Stimulated activated CD4-positive, alpha-beta T cell treated with anti-CD3 and anti-CD28 coated beads, Interleukin-4, amount 100 ng/mL, for 24 hours (primary cell): ENCODE measurements at regions not wholly inside any gene's neighbourhood (a gene's known extent, or its start where the extent isn't known, plus 50 kb on each side); places are given as distances from the start of the nearest gene placed in this dataset.

ENCODE experiments used
- DNase-seq: peaks from one replicate; pipeline ENCODE4 v3.0.0-alpha.2; 2020

GRCh38 chr3:111244760-111245159 is 173.1 kb downstream of the NECTIN3 start:
- no peak for DNase-seq

GRCh38 chr3:111246967-111247760 is 175.5 kb downstream of the NECTIN3 start:
- no peak for DNase-seq

DNA sequence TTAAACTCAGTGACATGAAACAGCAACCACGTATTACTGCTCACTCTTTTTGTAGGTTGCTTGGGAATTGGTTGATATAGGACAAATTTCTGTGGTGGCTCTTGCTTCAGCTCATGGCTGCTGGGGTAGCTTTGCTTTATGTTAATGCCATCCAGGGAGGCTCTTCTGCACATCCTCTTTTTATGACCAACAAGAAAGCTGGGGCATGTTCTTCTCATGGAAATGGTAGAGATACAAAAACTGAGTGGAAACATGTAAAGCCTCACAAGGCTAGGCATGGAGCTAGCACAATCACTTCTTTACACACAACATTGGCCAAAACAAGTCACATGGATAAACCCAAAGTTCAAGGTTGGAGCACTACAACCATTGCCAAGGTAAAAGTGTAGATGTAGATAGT is 176.8 kb downstream of the NECTIN3 start:
- DNase-seq, result no peak

DNA sequence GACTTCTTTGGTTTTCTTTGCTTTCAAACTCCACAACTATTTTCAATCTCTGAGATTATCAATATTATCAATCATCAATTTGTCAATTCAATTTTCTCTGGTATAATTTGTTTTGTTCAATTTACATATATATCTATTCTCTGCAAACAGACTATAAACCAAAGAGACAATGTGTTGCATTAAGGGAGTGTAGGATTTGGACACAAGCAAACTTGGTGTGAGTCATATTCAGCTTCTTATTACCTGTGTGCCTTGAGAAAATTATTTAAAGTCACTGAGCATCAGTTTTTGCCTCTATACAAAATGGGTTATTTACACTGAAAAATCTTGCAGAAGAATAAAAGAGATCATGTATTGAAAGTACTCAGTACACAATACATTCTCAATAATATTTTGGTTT is 177.8 kb downstream of the NECTIN3 start:
- DNase-seq, result no peak

DNA sequence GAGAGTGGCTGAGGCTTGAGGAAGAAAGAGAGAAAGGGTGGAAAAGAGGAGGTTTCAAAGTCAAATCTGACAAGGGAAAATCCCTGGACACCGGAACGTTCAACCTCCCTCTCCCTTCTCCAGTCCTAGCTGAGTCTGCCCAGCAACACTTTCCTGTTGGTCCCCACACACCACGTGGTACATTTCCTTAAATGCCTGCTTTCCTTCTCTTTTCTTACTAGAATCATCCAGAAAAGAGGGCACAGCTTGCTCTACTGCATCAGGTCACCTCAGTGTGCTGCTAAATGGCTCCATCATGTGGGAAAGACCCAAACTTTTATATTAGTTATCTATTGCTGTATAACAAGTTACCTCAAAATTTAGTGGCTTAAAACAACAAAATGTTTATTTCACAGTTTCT is 181.2 kb downstream of the NECTIN3 start:
- DNase-seq, result no peak

DNA sequence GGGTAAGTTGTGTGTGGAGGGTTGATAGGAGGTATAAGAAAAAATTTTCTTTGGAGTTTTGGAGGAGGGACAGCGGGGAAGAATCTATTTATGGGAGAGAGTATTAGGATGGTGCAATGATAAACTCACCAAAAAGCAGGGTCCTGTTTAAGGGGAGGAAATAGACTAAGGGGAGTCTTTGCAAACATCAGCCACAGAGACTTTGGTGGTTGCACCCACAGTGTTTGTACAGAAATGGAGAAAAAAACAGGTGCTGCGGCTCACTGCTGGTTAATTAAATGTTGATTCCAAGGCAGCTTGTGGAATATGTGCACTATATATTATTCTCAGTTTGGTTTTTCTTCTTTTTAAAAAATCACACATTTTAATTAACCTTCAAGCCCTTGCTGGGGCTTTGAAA is 182.1 kb downstream of the NECTIN3 start:
- no peak for DNase-seq

DNA sequence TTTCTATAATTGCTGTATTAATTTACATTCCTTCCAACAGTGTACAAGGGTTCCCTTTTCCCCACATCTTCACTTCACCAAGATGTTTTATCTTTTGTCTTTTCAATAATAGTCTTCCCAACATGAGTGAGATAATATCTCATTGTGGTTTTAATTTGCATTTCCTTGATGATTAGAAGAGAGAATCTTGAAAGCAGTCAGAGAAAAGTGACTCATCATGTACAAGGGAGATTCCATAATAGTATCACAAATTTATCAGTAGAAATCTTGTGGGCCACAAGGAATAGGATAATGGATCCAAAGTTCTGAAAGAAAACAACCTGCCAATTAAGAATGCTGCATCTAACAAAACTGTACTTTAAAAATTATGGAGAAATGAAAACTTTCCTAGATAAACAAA is 189.3 kb downstream of the NECTIN3 start:
- DNase-seq, result no peak

- no peak for DNase-seq
Measured at GRCh38 chr3:111269777-111270176, 198.2 kb downstream of the NECTIN3 start.

DNA sequence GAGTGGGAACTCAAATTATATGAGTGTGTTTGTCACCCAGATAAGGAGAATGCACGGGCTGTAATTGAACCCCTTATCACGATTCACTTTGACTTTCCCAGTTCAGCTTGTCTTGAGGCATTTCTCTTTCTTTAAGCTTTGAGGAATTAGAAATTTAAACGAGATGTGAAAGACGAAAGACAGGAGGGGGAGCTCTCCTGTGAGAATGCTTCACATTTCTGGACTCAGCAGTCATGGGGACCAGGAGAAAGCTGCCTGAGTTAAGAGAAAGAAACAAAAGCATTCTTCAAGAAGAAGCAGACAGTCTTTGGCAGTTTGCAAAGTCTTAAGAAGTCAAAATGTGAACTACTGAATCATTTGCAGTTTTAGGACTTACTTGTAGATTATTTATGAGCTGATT is 205.6 kb downstream of the NECTIN3 start:
- no peak for DNase-seq

GRCh38 chr3:111278959-111279358 is 207.3 kb downstream of the NECTIN3 start:
- no peak for DNase-seq

DNA sequence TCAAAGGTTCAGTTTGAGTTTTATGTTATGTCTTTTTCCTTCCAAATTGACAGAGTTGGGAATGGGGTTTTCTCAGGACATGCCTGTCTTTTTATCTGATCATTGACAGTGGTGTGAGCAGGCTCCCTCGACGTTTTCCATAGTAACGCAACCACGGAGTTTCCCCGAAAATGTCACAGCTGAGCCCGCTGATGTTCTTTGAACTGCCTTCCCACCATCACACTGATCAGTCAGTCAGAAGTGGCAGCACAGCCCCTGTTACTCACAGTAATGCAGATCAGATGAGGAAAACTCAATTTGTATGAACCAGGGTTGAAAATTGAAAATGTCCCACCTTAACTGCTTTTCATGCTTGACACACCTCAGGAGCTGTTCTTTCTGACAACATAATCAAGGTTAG is 210.4 kb downstream of the NECTIN3 start:
- no peak for DNase-seq

- no peak for DNase-seq
Measured at GRCh38 chr3:111283165-111283564, 211.5 kb downstream of the NECTIN3 start.

DNA sequence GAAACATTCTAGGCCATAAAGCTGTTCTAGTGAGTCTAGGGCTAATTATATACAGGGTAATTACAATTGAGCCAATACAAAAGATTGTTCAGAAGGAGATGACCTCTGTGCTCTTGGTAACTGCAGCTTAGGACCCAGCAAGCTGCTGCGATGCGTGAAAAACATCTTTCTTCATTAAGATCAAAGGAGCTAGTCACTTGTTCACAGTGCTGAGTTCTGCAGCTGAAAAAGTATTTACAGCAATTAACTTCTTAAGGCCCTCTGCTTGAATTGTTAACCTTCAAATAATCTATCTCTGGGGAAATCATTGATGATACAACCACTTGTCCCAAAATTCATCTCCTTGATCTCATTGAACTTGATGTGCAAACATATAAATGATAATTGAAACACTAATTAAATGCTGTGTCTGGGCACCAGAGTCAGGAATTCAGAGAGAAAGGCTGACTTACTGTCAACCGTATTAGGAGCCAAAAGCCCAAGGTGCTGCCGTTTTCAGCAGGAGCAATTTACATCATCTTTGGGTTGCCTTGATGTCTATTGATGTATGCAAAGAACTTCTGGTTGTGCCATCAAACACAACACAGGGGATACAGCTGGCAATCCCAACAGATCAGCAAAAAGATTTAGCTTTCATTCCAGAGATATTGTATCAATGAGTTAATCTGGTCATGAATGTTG is 213.0 kb downstream of the NECTIN3 start:
- DNase-seq, result no peak

DNA sequence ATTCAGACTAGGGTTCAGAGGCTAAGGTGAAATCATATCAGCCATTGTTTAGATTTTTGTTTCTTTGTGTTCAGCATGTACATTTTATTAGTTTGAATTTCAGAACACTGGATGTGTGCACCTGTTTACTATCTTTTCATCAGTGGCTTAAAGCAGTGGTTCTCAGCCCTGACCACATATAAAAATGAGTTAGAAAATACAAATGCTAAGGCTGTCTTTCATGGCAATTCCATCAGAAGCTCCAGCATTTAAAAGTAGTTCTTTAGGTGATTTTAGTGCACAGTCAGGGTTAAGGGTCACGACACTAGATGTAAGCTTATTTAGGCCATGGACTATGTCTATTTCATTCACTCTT is 213.5 kb downstream of the NECTIN3 start:
- DNase-seq, result no peak

GRCh38 chr3:111285694-111286093 is 214.1 kb downstream of the NECTIN3 start:
- DNase-seq, result no peak

GRCh38 chr3:111286746-111287145 is 215.1 kb downstream of the NECTIN3 start:
- DNase-seq, result no peak

DNA sequence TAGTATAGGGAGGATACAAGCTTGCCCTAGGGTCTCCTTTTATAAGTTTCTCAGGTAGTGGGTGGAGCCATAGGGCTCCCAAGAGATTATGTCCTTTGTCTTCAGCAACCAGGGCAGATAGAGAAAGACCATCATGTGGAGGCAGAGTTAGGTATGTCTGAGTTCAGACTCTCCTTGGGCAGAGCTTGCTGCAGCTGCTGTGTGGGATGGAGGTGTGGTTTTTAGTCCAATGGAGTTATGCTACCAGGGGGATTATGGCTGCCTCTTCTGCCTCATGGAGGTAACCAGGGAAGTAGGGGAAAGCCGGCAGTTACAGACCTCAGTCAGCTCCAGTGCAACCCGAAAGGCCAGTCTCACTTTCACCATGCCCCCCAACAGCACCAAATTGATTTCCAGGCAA is 220.5 kb downstream of the NECTIN3 start:
- no peak for DNase-seq

GRCh38 chr3:111299192-111299615 is 227.6 kb downstream of the NECTIN3 start:
- DNase-seq, result no peak

DNA sequence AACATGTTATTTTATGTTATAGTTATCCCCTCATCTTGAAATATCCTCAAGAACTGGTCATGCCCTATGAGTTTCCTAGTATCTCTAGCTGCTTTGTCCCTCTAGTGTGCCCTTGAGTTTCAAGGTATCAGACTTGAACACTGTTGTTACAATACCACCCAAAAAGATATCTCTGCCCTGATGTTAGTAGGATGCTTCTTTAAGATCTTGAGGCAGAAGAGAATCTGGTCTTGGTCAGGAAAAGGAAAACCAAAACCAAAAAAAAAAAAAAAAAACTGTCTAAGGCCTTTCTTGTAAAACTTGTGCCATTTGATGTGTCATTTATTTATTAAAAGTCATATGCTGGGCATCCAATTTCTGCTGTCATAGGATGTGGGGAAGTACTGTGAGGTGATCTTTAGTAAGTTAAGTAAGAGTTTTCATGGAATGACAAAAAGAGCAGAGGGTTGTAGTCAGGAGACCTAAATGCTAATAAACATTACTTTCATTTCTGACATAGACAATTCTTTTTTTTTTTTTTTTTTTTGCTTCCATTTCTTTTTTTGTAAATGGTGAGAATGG is 229.7 kb downstream of the NECTIN3 start:
- no peak for DNase-seq

GRCh38 chr3:111302063-111302462 is 230.4 kb downstream of the NECTIN3 start:
- no peak for DNase-seq

- no peak for DNase-seq
Measured at GRCh38 chr3:111303760-111304159, 232.1 kb downstream of the NECTIN3 start.

- DNase-seq, result no peak
Measured at GRCh38 chr3:111307676-111308075, 234.3 kb upstream of the CD96 start.

GRCh38 chr3:111311126-111311525 is 230.9 kb upstream of the CD96 start:
- DNase-seq, result no peak

DNA sequence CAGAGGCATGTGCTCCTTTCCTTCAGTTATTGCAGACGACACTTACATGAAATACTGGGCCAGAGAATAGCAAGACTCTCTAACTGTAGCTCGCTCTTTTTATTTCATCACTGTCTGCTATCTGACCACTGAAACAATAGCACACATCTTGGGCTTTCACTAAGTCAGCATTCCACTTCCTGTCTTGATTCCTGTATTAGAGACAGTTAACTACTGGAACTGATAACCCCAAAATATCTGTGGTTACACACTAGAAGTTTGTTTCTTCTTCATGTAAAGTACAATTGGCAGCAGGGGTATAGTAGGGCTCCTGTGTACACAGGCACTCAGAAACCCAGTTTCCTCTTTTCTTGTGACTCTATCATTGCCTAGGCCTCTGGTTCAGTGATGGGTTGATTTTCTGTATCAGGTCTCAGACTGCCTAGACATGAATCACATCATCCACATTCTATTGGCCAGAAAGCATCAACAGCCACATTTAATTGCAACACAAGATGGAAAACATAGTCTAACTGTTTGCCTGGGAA is 230.2 kb upstream of the CD96 start:
- no peak for DNase-seq
